K562 (cell line): ENCODE measurements at regions not wholly inside any gene's neighbourhood (a gene's known extent, or its start where the extent isn't known, plus 50 kb on each side); places are given as distances from the start of the nearest gene placed in this dataset.
A peak's percentile ranks its signal among the peaks of the same experiment; 100 is the strongest.

ENCODE experiments used
- CTCF ChIP-seq, 3 experiments: IDR thresholded peaks in 2 of 3; conservative IDR thresholded peaks in 1 of 3; 2 replicates each; pipeline ENCODE4 v1.5.1; 2011 to 2012; ENCODE audit warnings: low read length in 3 of 3, mild to moderate bottlenecking in 3 of 3, control low read depth in 2 of 3, improper control_type of control experiment in 1 of 3, inconsistent platforms in 1 of 3, low read depth in 1 of 3, mixed read lengths in 1 of 3, moderate library complexity in 1 of 3; ENCODE audit not compliant: insufficient read depth in 2 of 3
- CTCFL ChIP-seq: IDR thresholded peaks from 2 replicates; pipeline ENCODE4 v1.6.1; 2011; ENCODE audit warnings: borderline replicate concordance, low read depth, mild to moderate bottlenecking, moderate library complexity, low read length; ENCODE audit not compliant: insufficient read depth, poor library complexity, severe bottlenecking
- RAD21 ChIP-seq, 2 experiments: fragments of 250-450 bp in 1 of 2; fragments of 450-650 bp in 1 of 2; sonication (Bioruptor Pico) in 1 of 2; formaldehyde crosslinking in 1 of 2; IDR thresholded peaks in 1 of 2; conservative IDR thresholded peaks in 1 of 2; 2 replicates each; pipeline versions ENCODE4 v1.4.0 to v1.8.0; 2020 to 2022; ENCODE audit warnings: mild to moderate bottlenecking in 2 of 2, moderate library complexity in 1 of 2
- TCF7L2 ChIP-seq: fragments of 150-350 bp; IDR thresholded peaks from 2 replicates; pipeline ENCODE4 v1.6.1; 2016; ENCODE audit warnings: low read depth, mild to moderate bottlenecking, low read length, moderate library complexity

- TF ChIP-seq RAD21 (CRISPR knock-in tag; conservative IDR thresholded peaks at IDR 0.05 in 1 of 2, IDR thresholded peaks at IDR 0.05 in 1 of 2) (peak; percentile 30 to 55), CTCF (IDR thresholded peaks at IDR 0.05 in 2 of 3, conservative IDR thresholded peaks at IDR 0.05 in 1 of 3; ENCODE audit: insufficient read depth in 2 of 3, low read depth in 1 of 3, low read length in 3 of 3) (peak; percentile 43 to 72 (median 57); a peak in 5 of 6 replicates), TCF7L2 (peak; percentile 63; the same call in 1 of the 2 replicates), CTCFL (peak; percentile 40)
- TF ChIP-seq, all 486 proteins: peak for 9
These were observed 202.8 kb downstream of the TTC8 start (continued) for GRCh38 chr14:89027097-89027740.
